SK-N-SH (cell line): ENCODE measurements at regions not wholly inside any gene's neighbourhood (a gene's known extent, or its start where the extent isn't known, plus 50 kb on each side); places are given as distances from the start of the nearest gene placed in this dataset.

ENCODE experiments used
- EP300 ChIP-seq, 2 experiments: IDR thresholded peaks; 2 replicates each; pipeline versions ENCODE4 v1.4.0 to v1.6.1; 2012; ENCODE audit warnings: borderline replicate concordance in 1 of 2, low read depth in 1 of 2, low read length in 1 of 2
- RCOR1 ChIP-seq: fragments of 150-350 bp; IDR thresholded peaks from 2 replicates; pipeline ENCODE4 v1.6.1; 2017; ENCODE audit warnings: antibody characterized with exemption, low read length
- YY1 ChIP-seq: IDR thresholded peaks from 2 replicates; pipeline ENCODE4 v1.4.0; 2012; ENCODE audit warnings: low read depth, mild to moderate bottlenecking
- TF ChIP-seq, protein P1 (sequence below): fragments of 200-600 bp; sonication (generic); IDR thresholded peaks from 2 replicates; pipeline ENCODE4 v1.6.1; 2017; ENCODE audit warnings: antibody characterized with exemption, mild to moderate bottlenecking, moderate library complexity

DNA sequence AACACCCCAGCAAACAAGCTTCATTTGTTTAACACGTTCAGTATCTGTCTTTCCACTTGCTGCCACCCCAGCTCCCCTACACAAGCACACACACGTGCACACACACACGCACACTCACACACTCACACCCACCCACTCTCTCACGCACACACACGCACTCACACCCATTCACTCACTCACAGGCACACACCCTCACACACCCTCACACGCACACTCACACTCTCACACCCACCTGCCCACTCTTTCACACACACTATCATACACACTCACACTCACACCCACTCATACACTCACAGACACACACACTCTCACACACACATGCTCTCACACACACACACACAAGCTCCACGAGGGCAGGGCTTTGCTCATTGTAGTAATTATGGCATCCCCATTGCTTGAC is 378.8 kb upstream of the SULF2 start:
- no peak for TF ChIP-seq RCOR1
- TF ChIP-seq YY1, result no peak
- TF ChIP-seq, protein P1, sequence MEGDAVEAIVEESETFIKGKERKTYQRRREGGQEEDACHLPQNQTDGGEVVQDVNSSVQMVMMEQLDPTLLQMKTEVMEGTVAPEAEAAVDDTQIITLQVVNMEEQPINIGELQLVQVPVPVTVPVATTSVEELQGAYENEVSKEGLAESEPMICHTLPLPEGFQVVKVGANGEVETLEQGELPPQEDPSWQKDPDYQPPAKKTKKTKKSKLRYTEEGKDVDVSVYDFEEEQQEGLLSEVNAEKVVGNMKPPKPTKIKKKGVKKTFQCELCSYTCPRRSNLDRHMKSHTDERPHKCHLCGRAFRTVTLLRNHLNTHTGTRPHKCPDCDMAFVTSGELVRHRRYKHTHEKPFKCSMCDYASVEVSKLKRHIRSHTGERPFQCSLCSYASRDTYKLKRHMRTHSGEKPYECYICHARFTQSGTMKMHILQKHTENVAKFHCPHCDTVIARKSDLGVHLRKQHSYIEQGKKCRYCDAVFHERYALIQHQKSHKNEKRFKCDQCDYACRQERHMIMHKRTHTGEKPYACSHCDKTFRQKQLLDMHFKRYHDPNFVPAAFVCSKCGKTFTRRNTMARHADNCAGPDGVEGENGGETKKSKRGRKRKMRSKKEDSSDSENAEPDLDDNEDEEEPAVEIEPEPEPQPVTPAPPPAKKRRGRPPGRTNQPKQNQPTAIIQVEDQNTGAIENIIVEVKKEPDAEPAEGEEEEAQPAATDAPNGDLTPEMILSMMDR, result no peak
- no peak for TF ChIP-seq EP300 (IDR thresholded peaks at IDR 0.05; ENCODE audit: borderline replicate concordance in 1 of 2, low read depth in 1 of 2, low read length in 1 of 2)
